ENCODE measurements at regions not wholly inside any gene's neighbourhood (a gene's known extent, or its start where the extent isn't known, plus 50 kb on each side); places are given as distances from the start of the nearest gene placed in this dataset.

- no peak for TF ChIP-seq CTCF (IDR thresholded peaks at IDR 0.05; ENCODE audit: low read depth, low read length, missing control alignments)
- in situ Hi-C loops (cut with HindIII; ENCODE audit: low sequenced_read_pairs): no loop called here
- no peak overlapping the region for H3K4me3 ChIP-seq (ENCODE audit: low read depth, low read length)
- no peak for DNase-seq (ENCODE audit: low read depth)
Observed at GRCh38 chr22:48743601-48744282, 1083.9 kb downstream of the BRD1 start.

- DNase-seq (ENCODE audit: low read depth): no peak
- TF ChIP-seq CTCF (IDR thresholded peaks at IDR 0.05; ENCODE audit: low read depth, low read length, missing control alignments): no peak
- in situ Hi-C loops (cut with HindIII; ENCODE audit: low sequenced_read_pairs): no loop called here
Observed at GRCh38 chr22:48742556-48743343, 1084.9 kb downstream of the BRD1 start.

GRCh38 chr22:48742191-48742555, 1085.5 kb downstream of the BRD1 start:
- H3K4me3 ChIP-seq (ENCODE audit: low read depth, low read length): no peak overlapping the region
- in situ Hi-C loops (cut with HindIII; ENCODE audit: low sequenced_read_pairs): no loop called here
- DNase-seq (ENCODE audit: low read depth): no peak
- no peak for TF ChIP-seq CTCF (IDR thresholded peaks at IDR 0.05; ENCODE audit: low read depth, low read length, missing control alignments)

More at GRCh38 chr22:48742556-48743343, 1084.9 kb downstream of the BRD1 start:
- no peak overlapping the region for H3K4me3 ChIP-seq (ENCODE audit: low read depth, low read length)

- DNase-seq (ENCODE audit: low read depth): no peak
- TF ChIP-seq CTCF (IDR thresholded peaks at IDR 0.05; ENCODE audit: low read depth, low read length, missing control alignments): no peak
- in situ Hi-C loops (cut with HindIII; ENCODE audit: low sequenced_read_pairs): no loop called here
- H3K4me3 ChIP-seq (ENCODE audit: low read depth, low read length): no peak overlapping the region
Observed at GRCh38 chr22:48741540-48741939, 1086.1 kb downstream of the BRD1 start.

- DNase-seq (ENCODE audit: low read depth): no peak
- in situ Hi-C loops (cut with HindIII; ENCODE audit: low sequenced_read_pairs): no loop called here
- TF ChIP-seq CTCF (IDR thresholded peaks at IDR 0.05; ENCODE audit: low read depth, low read length, missing control alignments): no peak
- no peak overlapping the region for H3K4me3 ChIP-seq (ENCODE audit: low read depth, low read length)
Observed at GRCh38 chr22:48740731-48741405, 1086.8 kb downstream of the BRD1 start.

- no peak for DNase-seq (ENCODE audit: low read depth)
- no peak overlapping the region for H3K4me3 ChIP-seq (ENCODE audit: low read depth, low read length)
- TF ChIP-seq CTCF (IDR thresholded peaks at IDR 0.05; ENCODE audit: low read depth, low read length, missing control alignments): no peak
- in situ Hi-C loops (cut with HindIII; ENCODE audit: low sequenced_read_pairs): no loop called here
Observed at GRCh38 chr22:48740086-48740730, 1087.5 kb downstream of the BRD1 start.
